HepG2 (cell line): ENCODE measurements at regions not wholly inside any gene's neighbourhood (a gene's known extent, or its start where the extent isn't known, plus 50 kb on each side); places are given as distances from the start of the nearest gene placed in this dataset.

Source experiments
- AFF4 ChIP-seq: sonication (generic); formaldehyde crosslinking; IDR thresholded peaks from 2 replicates; pipeline ENCODE4 v1.4.0; 2020; ENCODE audit warnings: missing genetic modification reagents
- ELF4 ChIP-seq: sonication (generic); formaldehyde crosslinking; IDR thresholded peaks from 2 replicates; pipeline ENCODE4 v1.5.0; 2020; ENCODE audit warnings: missing genetic modification reagents, mild to moderate bottlenecking, moderate library complexity, borderline replicate concordance
- HIVEP1 ChIP-seq: sonication (generic); formaldehyde crosslinking; IDR thresholded peaks from 2 replicates; pipeline ENCODE4 v1.4.0; 2020; ENCODE audit warnings: mild to moderate bottlenecking, missing genetic modification reagents
- MLLT10 ChIP-seq: sonication (generic); formaldehyde crosslinking; IDR thresholded peaks from 2 replicates; pipeline ENCODE4 v1.4.0; 2020; ENCODE audit warnings: missing genetic modification reagents
- PCBP2 ChIP-seq: fragments of 200-400 bp; formaldehyde crosslinking; optimal IDR thresholded peaks from 2 replicates; pipeline ENCODE3; 2018; ENCODE audit warnings: low read length, low read depth; ENCODE audit not compliant: poor library complexity, severe bottlenecking
- PRDM10 ChIP-seq: sonication (generic); formaldehyde crosslinking; IDR thresholded peaks from 2 replicates; pipeline ENCODE4 v1.4.0; 2020; ENCODE audit warnings: low read depth, missing genetic modification reagents
- RFXANK ChIP-seq: IDR thresholded peaks from 2 replicates; pipeline ENCODE4 v1.6.1; 2016
- ZBTB4 ChIP-seq: sonication (generic); formaldehyde crosslinking; IDR thresholded peaks from 2 replicates; pipeline ENCODE4 v1.4.0; 2020; ENCODE audit warnings: missing genetic modification reagents, mild to moderate bottlenecking, borderline replicate concordance
- ZNF367 ChIP-seq: sonication (generic); formaldehyde crosslinking; IDR thresholded peaks from 2 replicates; pipeline ENCODE4 v1.4.0; 2020; ENCODE audit warnings: missing genetic modification reagents, borderline replicate concordance
- ZNF496 ChIP-seq: sonication (generic); formaldehyde crosslinking; IDR thresholded peaks from 2 replicates; pipeline ENCODE4 v1.8.1; 2023; ENCODE audit warnings: mild to moderate bottlenecking, moderate library complexity, missing genetic modification reagents; ENCODE audit not compliant: insufficient replicate concordance
- ZNF513 ChIP-seq: sonication (generic); formaldehyde crosslinking; conservative IDR thresholded peaks from 2 replicates; pipeline ENCODE4 v1.5.0; 2020; ENCODE audit warnings: missing genetic modification reagents
- ZNF781 ChIP-seq: sonication (generic); formaldehyde crosslinking; IDR thresholded peaks from 2 replicates; pipeline ENCODE4 v1.5.1; 2020; ENCODE audit warnings: borderline replicate concordance, mild to moderate bottlenecking, missing genetic modification reagents; ENCODE audit errors: not compliant biosample characterization

- TF ChIP-seq ZBTB4 (no peak), MLLT10 (CRISPR knock-in tag) (no peak), HIVEP1 (peak; percentile 68; the same call in 1 of the 2 replicates), ELF4 (CRISPR knock-in tag) (no peak; the same call in 1 of the 2 replicates), PCBP2 (no peak), AFF4 (CRISPR knock-in tag) (no peak), ZNF513 (CRISPR knock-in tag) (no peak), ZNF496 (CRISPR knock-in tag) (no peak), PRDM10 (CRISPR knock-in tag) (peak; percentile 99), ZNF367 (CRISPR knock-in tag) (no peak), ZNF781 (CRISPR knock-in tag) (no peak), RFXANK (0 out of 2 replicates have a peak, but pooled peaks have one; percentile 46)
These were observed 108.8 kb downstream of the SPRY1 start (continued) for GRCh38 chr4:123505095-123506010.
